WI38 (cell line): ENCODE measurements at regions not wholly inside any gene's neighbourhood (a gene's known extent, or its start where the extent isn't known, plus 50 kb on each side); places are given as distances from the start of the nearest gene placed in this dataset.

Experiments used
- H3K4me3 ChIP-seq: 2 replicates; pipeline ENCODE4 v1.5.1; 2011; ENCODE audit warnings: low read depth, mild to moderate bottlenecking, control low read depth, low read length
- TF ChIP-seq, protein P1 (sequence below): IDR thresholded peaks from 2 replicates; pipeline ENCODE4 v1.5.1; 2012; ENCODE audit warnings: low read depth, mild to moderate bottlenecking, control low read depth, low read length

DNA sequence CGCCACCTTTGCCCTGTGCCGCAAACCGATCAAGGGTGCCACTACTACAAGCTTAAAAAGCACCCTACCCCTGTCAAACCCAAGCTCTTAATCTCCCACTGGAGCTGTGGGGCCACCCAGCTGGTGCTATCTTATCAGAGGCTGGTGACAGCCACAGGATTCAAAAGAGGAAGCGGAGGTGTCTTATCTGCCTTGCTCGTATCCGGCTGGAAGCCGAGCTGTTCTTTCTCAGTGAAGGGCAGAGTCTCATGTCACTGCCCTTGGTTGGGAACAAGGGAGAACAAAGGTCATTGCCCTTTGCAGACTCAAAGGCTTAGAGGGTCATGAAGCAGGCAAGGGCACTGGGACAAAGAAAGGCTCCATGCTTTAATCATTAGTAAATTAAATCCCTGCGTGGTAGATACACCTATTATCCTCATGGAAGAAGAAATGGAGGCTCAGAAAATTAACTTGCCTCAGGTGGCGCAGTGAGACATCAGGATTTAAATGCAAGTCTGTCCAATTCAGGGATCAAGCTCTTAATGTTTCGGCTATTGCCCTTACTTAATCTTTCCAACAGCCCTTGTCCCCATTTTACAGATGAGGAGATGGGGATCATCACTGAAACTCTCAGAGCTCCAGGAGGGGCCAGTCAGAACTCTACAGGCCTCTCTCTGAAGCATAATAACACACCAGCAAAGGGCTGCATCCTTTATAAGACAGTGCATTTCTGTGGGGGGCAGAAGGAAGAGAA lies 360.0 kb upstream of the PROK2 start:
- TF ChIP-seq, protein P1, sequence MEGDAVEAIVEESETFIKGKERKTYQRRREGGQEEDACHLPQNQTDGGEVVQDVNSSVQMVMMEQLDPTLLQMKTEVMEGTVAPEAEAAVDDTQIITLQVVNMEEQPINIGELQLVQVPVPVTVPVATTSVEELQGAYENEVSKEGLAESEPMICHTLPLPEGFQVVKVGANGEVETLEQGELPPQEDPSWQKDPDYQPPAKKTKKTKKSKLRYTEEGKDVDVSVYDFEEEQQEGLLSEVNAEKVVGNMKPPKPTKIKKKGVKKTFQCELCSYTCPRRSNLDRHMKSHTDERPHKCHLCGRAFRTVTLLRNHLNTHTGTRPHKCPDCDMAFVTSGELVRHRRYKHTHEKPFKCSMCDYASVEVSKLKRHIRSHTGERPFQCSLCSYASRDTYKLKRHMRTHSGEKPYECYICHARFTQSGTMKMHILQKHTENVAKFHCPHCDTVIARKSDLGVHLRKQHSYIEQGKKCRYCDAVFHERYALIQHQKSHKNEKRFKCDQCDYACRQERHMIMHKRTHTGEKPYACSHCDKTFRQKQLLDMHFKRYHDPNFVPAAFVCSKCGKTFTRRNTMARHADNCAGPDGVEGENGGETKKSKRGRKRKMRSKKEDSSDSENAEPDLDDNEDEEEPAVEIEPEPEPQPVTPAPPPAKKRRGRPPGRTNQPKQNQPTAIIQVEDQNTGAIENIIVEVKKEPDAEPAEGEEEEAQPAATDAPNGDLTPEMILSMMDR: no peak
- H3K4me3 ChIP-seq: no peak overlapping the region

DNA sequence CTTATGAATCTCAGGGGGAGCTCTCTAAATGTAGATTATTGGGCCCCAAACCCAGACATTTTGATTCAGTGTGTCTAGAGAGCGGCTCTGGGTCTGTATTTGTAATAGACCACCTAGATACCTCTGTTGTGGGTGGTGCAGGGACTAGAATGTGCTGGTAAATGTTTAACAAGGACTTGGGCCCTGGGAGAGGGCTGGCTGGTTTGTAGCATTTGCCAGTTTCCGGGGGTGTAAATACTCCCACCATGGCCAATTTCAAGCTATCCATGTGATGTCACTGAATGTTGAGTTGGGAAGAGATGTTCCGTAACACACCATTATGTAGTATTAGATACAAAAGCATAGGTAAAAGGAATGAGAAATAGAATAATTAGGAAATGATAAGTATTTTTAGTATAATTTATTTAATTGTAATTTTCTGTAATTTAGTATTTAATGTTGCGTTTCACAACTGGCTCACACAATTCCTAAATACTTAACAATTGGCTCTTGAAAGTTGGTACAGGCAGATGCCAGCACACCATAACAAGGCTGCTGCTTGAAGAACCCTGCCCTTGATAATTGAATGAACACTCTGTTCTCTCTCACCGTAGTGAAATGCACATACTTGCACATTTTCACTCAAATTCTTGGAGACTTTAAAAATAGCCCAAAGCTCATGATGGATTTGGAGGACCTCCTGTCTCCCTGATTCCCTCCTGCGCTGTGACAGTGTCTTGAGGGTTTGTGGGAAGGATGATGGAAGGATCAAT lies 359.2 kb upstream of the PROK2 start:
- no peak overlapping the region for H3K4me3 ChIP-seq
- TF ChIP-seq, protein P1: no peak

DNA sequence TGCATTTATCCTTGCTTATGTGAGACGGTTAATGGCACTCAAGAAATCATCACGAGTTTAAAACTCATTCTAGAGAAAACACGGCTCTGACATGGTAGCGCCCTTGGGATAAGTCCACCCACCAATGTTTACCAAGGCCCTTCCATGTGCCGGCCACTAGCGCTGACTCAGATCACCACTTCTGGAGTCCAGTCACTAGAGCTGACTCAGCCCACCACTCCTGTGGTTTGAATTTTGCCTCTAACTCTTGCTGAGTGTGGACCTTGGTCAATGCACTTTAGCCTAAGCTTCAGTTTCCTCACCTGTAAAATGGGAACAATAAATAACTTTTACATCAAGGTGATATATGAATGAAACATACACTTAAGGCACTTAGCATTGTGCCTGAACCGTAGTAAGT lies 358.4 kb upstream of the PROK2 start:
- TF ChIP-seq, protein P1: no peak
- no peak overlapping the region for H3K4me3 ChIP-seq

DNA sequence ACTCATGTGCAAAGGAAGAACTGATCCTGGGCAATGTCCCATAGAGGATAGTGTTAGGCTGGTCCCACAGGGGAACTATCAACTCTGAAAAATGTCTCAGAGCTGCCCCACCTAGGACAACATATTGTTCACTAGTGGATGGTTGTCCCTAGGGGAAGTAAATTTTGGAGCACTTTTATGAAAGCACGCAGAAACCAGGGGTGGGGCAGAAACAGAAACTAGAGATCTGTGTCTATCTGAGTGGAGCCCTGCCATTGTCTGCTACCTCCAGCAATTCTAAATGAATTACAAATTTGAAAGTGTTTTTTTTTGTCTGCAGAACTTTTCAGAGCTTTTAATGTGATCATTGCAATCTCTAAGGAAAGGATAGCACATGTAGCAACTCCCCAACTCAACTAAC lies 357.1 kb upstream of the PROK2 start:
- TF ChIP-seq, protein P1: no peak
- no peak overlapping the region for H3K4me3 ChIP-seq

DNA sequence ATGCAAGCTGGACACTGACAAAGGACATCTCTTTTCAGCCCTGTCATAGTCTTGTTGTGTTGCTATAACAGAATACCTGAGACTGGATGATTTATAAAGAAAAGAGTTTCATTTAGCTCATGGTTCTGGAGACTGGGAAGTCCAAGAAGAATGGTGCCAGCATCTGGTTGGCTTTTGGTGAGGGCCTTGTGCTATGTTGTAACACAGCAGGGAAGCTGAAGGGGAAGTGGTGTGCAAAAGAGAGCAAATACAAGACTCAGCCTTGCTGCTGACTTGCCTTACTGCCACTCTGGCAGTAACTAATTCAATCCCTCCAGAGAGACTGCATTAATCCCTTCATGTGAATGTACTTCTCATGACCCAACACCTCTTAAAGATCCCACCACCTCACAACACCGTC lies 356.3 kb upstream of the PROK2 start:
- no peak overlapping the region for H3K4me3 ChIP-seq
- TF ChIP-seq, protein P1: no peak

DNA sequence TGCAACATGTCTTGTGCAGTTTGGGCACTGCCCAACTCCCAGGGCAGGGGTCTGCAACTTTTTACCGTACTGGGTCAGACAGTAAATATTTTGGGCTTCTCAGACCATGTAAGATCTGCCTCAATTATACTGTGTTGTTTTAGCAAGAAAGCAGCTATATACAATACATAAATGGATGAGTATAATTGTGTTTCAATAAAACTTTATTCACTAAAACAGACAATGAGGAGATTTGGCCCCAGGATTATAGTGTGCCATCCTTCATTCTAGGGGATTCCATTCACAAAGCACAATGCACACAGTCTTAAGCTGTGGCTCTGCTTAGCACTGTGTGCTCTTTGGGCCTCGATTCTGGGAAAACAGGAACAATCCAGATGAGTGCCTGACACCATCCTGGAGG lies 354.4 kb upstream of the PROK2 start:
- no peak overlapping the region for H3K4me3 ChIP-seq
- TF ChIP-seq, protein P1: no peak
